ENCODE measurements at regions not wholly inside any gene's neighbourhood (a gene's known extent, or its start where the extent isn't known, plus 50 kb on each side); places are given as distances from the start of the nearest gene placed in this dataset.

- Histone ChIP-seq H3K79me1 (ENCODE audit: low read depth in 1 of 2, low read length in 2 of 2) (no peaks in the 10 kb centered on the region), H3K9me1 (ENCODE audit: insufficient read depth, low read length) (no peaks in the 10 kb centered on the region), H4K8ac (ENCODE audit: low read depth in 2 of 2, low read length in 2 of 2) (no peak overlapping the region), H3K4me2 (ENCODE audit: low read depth, low read length) (peak overlapping the region; percentile 49; the same call in 1 of the 2 replicates), H4K5ac (ENCODE audit: low read depth, low read length) (no peak overlapping the region), H2AK9ac (replicated peaks; ENCODE audit: low read depth, low read length, poor library complexity) (no peak overlapping the region), H3K27ac (ENCODE audit: insufficient read depth, low read length) (no peak overlapping the region), H3K36me3 (ENCODE audit: control insufficient read depth, insufficient read depth, low read length) (no peaks in the 10 kb centered on the region), H3K4me1 (ENCODE audit: control insufficient read depth, insufficient read depth, low read length) (0 out of 2 replicates have a peak, but pooled peaks cover 1% of the 10 kb centered on the region), H3K56ac (ENCODE audit: extremely low read depth, insufficient read depth, low read length) (no peak overlapping the region), H2BK5ac (ENCODE audit: low read depth, low read length, poor library complexity, severe bottlenecking) (no peak overlapping the region), H3K14ac (replicated peaks; ENCODE audit: low read depth, low read length) (no peak overlapping the region), H2BK120ac (ENCODE audit: low read depth, low read length) (no peak overlapping the region), H4K20me1 (ENCODE audit: insufficient read depth, low read length) (no peaks in the 10 kb centered on the region), H2BK20ac (ENCODE audit: low read depth, low read length) (no peak overlapping the region), H2AK5ac (ENCODE audit: low read depth, low read length) (no peak overlapping the region), H3K9ac (ENCODE audit: low read depth, low read length) (no peak overlapping the region), H3K4ac (ENCODE audit: low read depth, low read length) (no peak overlapping the region), H2AFZ (replicated peaks; ENCODE audit: low read length, poor library complexity) (no peak overlapping the region), H3K9me3 (ENCODE audit: control insufficient read depth, insufficient read depth, low read length) (no peaks in the 10 kb centered on the region), H3K4me3 (ENCODE audit: insufficient read depth, low read depth, low read length) (no peak overlapping the region), H4K91ac (ENCODE audit: insufficient read depth, low read depth, low read length) (no peak overlapping the region), H3K23ac (ENCODE audit: low read depth, low read length) (no peak overlapping the region), H3K27me3 (ENCODE audit: control insufficient read depth, insufficient read depth, low read length) (no peaks in the 10 kb centered on the region), H3K18ac (ENCODE audit: low read depth, low read length) (no peak overlapping the region; the same call in 1 of the 2 replicates), H2BK15ac (ENCODE audit: low read depth, low read length) (no peak overlapping the region)
- TF ChIP-seq, protein P1, sequence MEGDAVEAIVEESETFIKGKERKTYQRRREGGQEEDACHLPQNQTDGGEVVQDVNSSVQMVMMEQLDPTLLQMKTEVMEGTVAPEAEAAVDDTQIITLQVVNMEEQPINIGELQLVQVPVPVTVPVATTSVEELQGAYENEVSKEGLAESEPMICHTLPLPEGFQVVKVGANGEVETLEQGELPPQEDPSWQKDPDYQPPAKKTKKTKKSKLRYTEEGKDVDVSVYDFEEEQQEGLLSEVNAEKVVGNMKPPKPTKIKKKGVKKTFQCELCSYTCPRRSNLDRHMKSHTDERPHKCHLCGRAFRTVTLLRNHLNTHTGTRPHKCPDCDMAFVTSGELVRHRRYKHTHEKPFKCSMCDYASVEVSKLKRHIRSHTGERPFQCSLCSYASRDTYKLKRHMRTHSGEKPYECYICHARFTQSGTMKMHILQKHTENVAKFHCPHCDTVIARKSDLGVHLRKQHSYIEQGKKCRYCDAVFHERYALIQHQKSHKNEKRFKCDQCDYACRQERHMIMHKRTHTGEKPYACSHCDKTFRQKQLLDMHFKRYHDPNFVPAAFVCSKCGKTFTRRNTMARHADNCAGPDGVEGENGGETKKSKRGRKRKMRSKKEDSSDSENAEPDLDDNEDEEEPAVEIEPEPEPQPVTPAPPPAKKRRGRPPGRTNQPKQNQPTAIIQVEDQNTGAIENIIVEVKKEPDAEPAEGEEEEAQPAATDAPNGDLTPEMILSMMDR (conservative IDR thresholded peaks at IDR 0.05; ENCODE audit: low read depth, low read length), result no peak
- TF ChIP-seq CEBPB (IDR thresholded peaks at IDR 0.05; ENCODE audit: low read depth, low read length), result no peak; the same call in 1 of the 2 replicates
- TF ChIP-seq RFX5 (IDR thresholded peaks at IDR 0.05; ENCODE audit: low read depth, low read length), result no peak
- TF ChIP-seq RCOR1 (IDR thresholded peaks at IDR 0.05; ENCODE audit: insufficient replicate concordance, low read length), result no peak
- TF ChIP-seq MAFK (IDR thresholded peaks at IDR 0.05; ENCODE audit: low read depth, low read length), result no peak
- no peak for TF ChIP-seq MAZ (IDR thresholded peaks at IDR 0.05; ENCODE audit: borderline replicate concordance, low read depth, low read length)
- no peak for TF ChIP-seq FOS (IDR thresholded peaks at IDR 0.05; ENCODE audit: low read depth, low read length)
- TF ChIP-seq BHLHE40 (IDR thresholded peaks at IDR 0.05; ENCODE audit: low read depth, low read length), result no peak
- TF ChIP-seq CHD1 (IDR thresholded peaks at IDR 0.05; ENCODE audit: low read depth, low read length), result no peak
- TF ChIP-seq SMC3 (IDR thresholded peaks at IDR 0.05; ENCODE audit: low read depth, low read length), result no peak
- no peak for TF ChIP-seq USF2 (IDR thresholded peaks at IDR 0.05; ENCODE audit: low read depth, low read length)
- no peak for TF ChIP-seq POLR2A (IDR thresholded peaks at IDR 0.05; ENCODE audit: low read depth, low read length)
- TF ChIP-seq, protein P2, sequence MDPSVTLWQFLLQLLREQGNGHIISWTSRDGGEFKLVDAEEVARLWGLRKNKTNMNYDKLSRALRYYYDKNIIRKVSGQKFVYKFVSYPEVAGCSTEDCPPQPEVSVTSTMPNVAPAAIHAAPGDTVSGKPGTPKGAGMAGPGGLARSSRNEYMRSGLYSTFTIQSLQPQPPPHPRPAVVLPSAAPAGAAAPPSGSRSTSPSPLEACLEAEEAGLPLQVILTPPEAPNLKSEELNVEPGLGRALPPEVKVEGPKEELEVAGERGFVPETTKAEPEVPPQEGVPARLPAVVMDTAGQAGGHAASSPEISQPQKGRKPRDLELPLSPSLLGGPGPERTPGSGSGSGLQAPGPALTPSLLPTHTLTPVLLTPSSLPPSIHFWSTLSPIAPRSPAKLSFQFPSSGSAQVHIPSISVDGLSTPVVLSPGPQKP (IDR thresholded peaks at IDR 0.05; ENCODE audit: borderline replicate concordance, low read depth, low read length), result no peak
- TF ChIP-seq MXI1 (IDR thresholded peaks at IDR 0.05; ENCODE audit: borderline replicate concordance, low read depth, low read length), result no peak
- TF ChIP-seq NFE2L2 (IDR thresholded peaks at IDR 0.05; ENCODE audit: low read depth, low read length), result no peak
- no peak for TF ChIP-seq RAD21 (IDR thresholded peaks at IDR 0.05; ENCODE audit: low read length)
- DNase-seq, result peak; percentile 67
- BruUV-seq (replicated peaks), result no TSS peak
- ChIA-PET POLR2A (ENCODE audit: unreplicated experiment) (no interaction called here), CTCF (interaction anchor here (0.6 kb wide), 1 partner anchor 44 kb away, joined by 3 read pairs; no protein-coding TSS in a partner anchor)
- WGBS, 2 experiments (ENCODE audit: extremely low coverage in 2 of 2, insufficient read length in 1 of 2), result no CpG with 5 or more reads among the region's 2 CpGs
- intact Hi-C loops (cut with micrococcal nuclease) (no loop called here), in situ Hi-C loops (cut with MboI; ENCODE audit: low sequenced_read_pairs) (no loop called here), dilution Hi-C loops (cut with HindIII; ENCODE audit: low sequenced_read_pairs, unreplicated experiment) (no loop called here)
- no peak for ATAC-seq (ENCODE audit: low read depth)
These were observed 125.2 kb upstream of the SOX9 start for GRCh38 chr17:71995590-71995989.

Data from IMR-90 (cell line).